GM12878 (cell line): ENCODE measurements at regions not wholly inside any gene's neighbourhood (a gene's known extent, or its start where the extent isn't known, plus 50 kb on each side); places are given as distances from the start of the nearest gene placed in this dataset.

Experiments
- ATAC-seq: fragments of 200-7000 bp; cut with Tn5 transposase; 3 replicates; pipeline ENCODE4 v1.9.1; 2020; ENCODE audit warnings: mild to moderate bottlenecking, moderate library complexity
- BruUV-seq: library from RNA; stranded (reverse); fragments of 400-500 nt; replicated peaks from 2 replicates; lab custom pipeline; 2021; lab: Mats Ljungman, UMichigan
- CTCF ChIA-PET: fragments of 300-600 bp; sonication (Branson Sonifier 250); formaldehyde crosslinking; extraction: SDS; loops from one replicate; lab custom pipeline; 2021; ENCODE audit warnings: inconsistent platforms; lab: Yijun Ruan, JAX
- POLR2A ChIA-PET: fragments of 350-600 bp; formaldehyde crosslinking; extraction: SDS; loops from one replicate; lab custom pipeline; 2021; ENCODE audit warnings: inconsistent platforms; lab: Charles Lee
- RAD21 ChIA-PET: fragments of 300-600 bp; sonication (Branson Sonifier 250); formaldehyde crosslinking; loops from one replicate; lab custom pipeline; 2023; ENCODE audit warnings: antibody characterized with exemption; ENCODE audit not compliant: unreplicated experiment; lab: Charles Lee
- SMC1A ChIA-PET: fragments of 300-600 bp; sonication (Branson Sonifier 250); formaldehyde crosslinking; loops from one replicate; lab custom pipeline; 2023; ENCODE audit not compliant: unreplicated experiment, uncharacterized antibody; lab: Charles Lee
- DNase-seq: peaks from one replicate; pipeline ENCODE4 v3.0.0-alpha.2; 2011; ENCODE audit warnings: low read depth, low spot score
- FAIRE-seq: peaks from 3 replicates; lab custom pipeline; 2011; peaks lifted over from hg19 to GRCh38; lab: Jason Lieb, UNC
- H2AFZ ChIP-seq: 2 replicates; pipeline ENCODE4 v1.6.0; 2011; ENCODE audit warnings: low read depth, low read length, control low read depth; ENCODE audit not compliant: control insufficient read depth
- H3K27ac ChIP-seq: 2 replicates; pipeline ENCODE4 v1.5.1; 2011; ENCODE audit warnings: control low read depth; ENCODE audit not compliant: control insufficient read depth, insufficient read depth
- H3K27me3 ChIP-seq, 2 experiments: replicated peaks in 1 of 2; 2 replicates each; pipeline versions ENCODE4 v1.6.0 to v1.6.1; 2011; ENCODE audit warnings: low read length in 1 of 2; ENCODE audit not compliant: control insufficient read depth in 2 of 2, insufficient read depth in 2 of 2
- H3K36me3 ChIP-seq, 2 experiments: 2 replicates each; pipeline ENCODE4 v1.5.1; 2011; ENCODE audit warnings: low read length in 1 of 2; ENCODE audit not compliant: control insufficient read depth in 2 of 2, insufficient read depth in 2 of 2
- H3K4me1 ChIP-seq: 2 replicates; pipeline ENCODE4 v1.6.1; 2011; ENCODE audit warnings: mild to moderate bottlenecking, low read length, moderate library complexity, mixed read lengths; ENCODE audit not compliant: control insufficient read depth, insufficient read depth
- H3K4me2 ChIP-seq: 2 replicates; pipeline ENCODE4 v1.6.0; 2011; ENCODE audit warnings: control low read depth; ENCODE audit not compliant: control insufficient read depth, insufficient read depth
- H3K4me3 ChIP-seq: fragments of 200-600 bp; sonication (generic); 2 replicates; pipeline ENCODE4 v1.5.1; 2016
- H3K79me2 ChIP-seq: 2 replicates; pipeline ENCODE4 v1.6.0; 2011; ENCODE audit warnings: low read length; ENCODE audit not compliant: control insufficient read depth, insufficient read depth
- H3K9ac ChIP-seq: 2 replicates; pipeline ENCODE4 v1.8.0; 2011; ENCODE audit warnings: low read length, control low read depth, mixed read lengths; ENCODE audit not compliant: control insufficient read depth, insufficient read depth
- H3K9me3 ChIP-seq: replicated peaks from 3 replicates; pipeline ENCODE4 v1.5.1; 2011; ENCODE audit warnings: mild to moderate bottlenecking, low read length; ENCODE audit not compliant: control insufficient read depth, insufficient read depth
- H4K20me1 ChIP-seq: 2 replicates; pipeline ENCODE4 v1.6.0; 2011; ENCODE audit not compliant: control insufficient read depth, insufficient read depth
- BRCA1 ChIP-seq: IDR thresholded peaks from 2 replicates; pipeline ENCODE4 v1.6.1; 2011; ENCODE audit warnings: low read depth, low read length, improper control_type of control experiment
- E4F1 ChIP-seq: fragments of 450-650 bp; IDR thresholded peaks from 2 replicates; pipeline ENCODE4 v1.6.1; 2018; ENCODE audit warnings: borderline replicate concordance, mild to moderate bottlenecking; ENCODE audit not compliant: partially characterized antibody
- FOS ChIP-seq: IDR thresholded peaks from 3 replicates; pipeline ENCODE4 v1.6.1; 2011; ENCODE audit warnings: borderline replicate concordance; ENCODE audit not compliant: insufficient read length; ENCODE audit errors: extremely low read depth
- FOXK2 ChIP-seq: fragments of 450-650 bp; IDR thresholded peaks from 2 replicates; pipeline ENCODE4 v1.6.1; 2017; ENCODE audit warnings: mild to moderate bottlenecking, moderate library complexity
- NR2C2 ChIP-seq: IDR thresholded peaks from 2 replicates; pipeline ENCODE4 v1.6.1; 2011; ENCODE audit warnings: borderline replicate concordance, low read depth; ENCODE audit not compliant: control insufficient read depth, insufficient read length
- RUNX3 ChIP-seq: IDR thresholded peaks from 2 replicates; pipeline ENCODE4 v1.6.1; 2012; ENCODE audit warnings: low read length, inconsistent platforms
- TCF3 ChIP-seq: IDR thresholded peaks from 2 replicates; pipeline ENCODE4 v1.6.1; 2012; ENCODE audit warnings: low read depth, mild to moderate bottlenecking, low read length, borderline replicate concordance; ENCODE audit not compliant: insufficient read depth
- ZBTB4 ChIP-seq: fragments of 450-650 bp; formaldehyde crosslinking; IDR thresholded peaks from 2 replicates; pipeline ENCODE4 v1.4.0; 2022; ENCODE audit warnings: mild to moderate bottlenecking, moderate library complexity
- WGBS: methylation state at CpG from one replicate; pipeline ENCODE4 v1.1.6; 2016; ENCODE audit warnings: low lambda C conversion rate; ENCODE audit not compliant: insufficient replicate concordance, insufficient coverage; ENCODE audit errors: missing lambda C conversion rate; 5-methylcytosine and 5-hydroxymethylcytosine counted together
- in situ Hi-C: fragments of 300-500 bp; cut with MboI; formaldehyde crosslinking; loops from 9 replicates; pipeline ENCODE4 v1.14.3; 2018; ENCODE audit warnings: mixed read lengths
- intact Hi-C: fragments of 100-400 bp; cut with micrococcal nuclease; formaldehyde crosslinking; loops from one replicate; pipeline ENCODE4 v1.14.2; 2022; ENCODE audit not compliant: unreplicated experiment

GRCh38 chr18:43866696-43867095 is 589.4 kb upstream of the SYT4 start:
- H3K4me3 ChIP-seq: no peak overlapping the region
- SMC1A ChIA-PET: interaction anchor here (1.0 kb wide), 1 partner anchor 18 kb away, joined by 3 read pairs; no protein-coding TSS in a partner anchor
- no peaks in the 10 kb centered on the region for H3K27me3 ChIP-seq
- no peaks in the 10 kb centered on the region for H4K20me1 ChIP-seq
- TF ChIP-seq NR2C2 (no peak), FOS (no peak), TCF3 (no peak), BRCA1 (no peak)
- H3K4me1 ChIP-seq: no peaks in the 10 kb centered on the region
- no peak overlapping the region for H3K27ac ChIP-seq
- H2AFZ ChIP-seq: no peak overlapping the region
- H3K36me3 ChIP-seq: no peaks in the 10 kb centered on the region
- CTCF ChIA-PET: no interaction called here
- H3K4me2 ChIP-seq: no peak overlapping the region
- BruUV-seq: no TSS peak
- intact Hi-C loops (no loop called here), in situ Hi-C loops (no loop called here)
- H3K79me2 ChIP-seq: no peaks in the 10 kb centered on the region
- RAD21 ChIA-PET: no interaction called here
- FAIRE-seq: no peak
- no peak for DNase-seq
- no peak overlapping the region for H3K9ac ChIP-seq
- no peak for ATAC-seq
- no peaks in the 10 kb centered on the region for H3K9me3 ChIP-seq
- POLR2A ChIA-PET: no interaction called here

- ChIA-PET CTCF (no interaction called here), POLR2A (no interaction called here), SMC1A (no interaction called here), RAD21 (no interaction called here)
- intact Hi-C loops (no loop called here), in situ Hi-C loops (no loop called here)
- FAIRE-seq (no peak), DNase-seq (no peak), ATAC-seq (no peak)
- Histone ChIP-seq H3K27ac (no peak overlapping the region), H3K36me3 (no peaks in the 10 kb centered on the region), H4K20me1 (no peaks in the 10 kb centered on the region), H3K4me2 (no peak overlapping the region), H3K27me3 (no peaks in the 10 kb centered on the region), H3K4me1 (no peaks in the 10 kb centered on the region), H3K9ac (no peak overlapping the region), H3K79me2 (no peaks in the 10 kb centered on the region), H3K4me3 (no peak overlapping the region), H2AFZ (no peak overlapping the region), H3K9me3 (no peaks in the 10 kb centered on the region)
- no TSS peak for BruUV-seq
- 2% methylated on average over 3 of the region's 3 CpGs for WGBS
- no peak for TF ChIP-seq E4F1
- no peak for TF ChIP-seq RUNX3
- TF ChIP-seq ZBTB4 (CRISPR knock-in tag): no peak
- no peak for TF ChIP-seq FOXK2
Measured at GRCh38 chr18:43868497-43868995, 591.3 kb upstream of the SYT4 start.
